ENCODE measurements at regions not wholly inside any gene's neighbourhood (a gene's known extent, or its start where the extent isn't known, plus 50 kb on each side); places are given as distances from the start of the nearest gene placed in this dataset.
A peak's percentile ranks its signal among the peaks of the same experiment; 100 is the strongest.
"Not testable (repeated sequence)": the region's sequence is repeated elsewhere in the genome, so short reads cannot be mapped to it uniquely, and the experiment has no call there.

- Histone ChIP-seq H3K4me1 (replicated peaks in 1 of 2) (peaks cover 5 to 7% of the 10 kb centered on the region in 2 donors), H3K27ac (no peak overlapping the region), H3K4me3 (no peak overlapping the region)
- in situ Hi-C loops (cut with MboI; ENCODE audit: low pct_unique_long_range_greater_than_20kb in 2 of 9, low sequenced_read_pairs in 9 of 9, unreplicated experiment in 9 of 9), result no loop called here
- 20 to 100% methylated on average over 1 of the region's 2 CpGs; no CpG with 5 or more reads in 8 of the 10 experiments for WGBS, 10 experiments
- ATAC-seq (replicated peaks in 6 of 8), result no peak
These were observed 72.2 kb upstream of the AGAP1 start for GRCh38 chr2:235421618-235422017.

- in situ Hi-C loops (cut with MboI; ENCODE audit: low pct_unique_long_range_greater_than_20kb in 2 of 9, low sequenced_read_pairs in 9 of 9, unreplicated experiment in 9 of 9), result no loop called here
- ATAC-seq (replicated peaks in 6 of 8), result no peak
- H3K4me3 ChIP-seq, result no peak overlapping the region
- H3K27ac ChIP-seq, result no peak overlapping the region
- WGBS, 10 experiments, result 67 to 100% (median 80%) methylated on average over 1 to 6 of the region's 6 CpGs; no CpG with 5 or more reads in 3 of the 10 experiments
- no peaks in the 10 kb centered on the region for H3K4me1 ChIP-seq (replicated peaks in 1 of 2)
These were observed 63.3 kb upstream of the AGAP1 start for GRCh38 chr2:235430366-235431083.

DNA sequence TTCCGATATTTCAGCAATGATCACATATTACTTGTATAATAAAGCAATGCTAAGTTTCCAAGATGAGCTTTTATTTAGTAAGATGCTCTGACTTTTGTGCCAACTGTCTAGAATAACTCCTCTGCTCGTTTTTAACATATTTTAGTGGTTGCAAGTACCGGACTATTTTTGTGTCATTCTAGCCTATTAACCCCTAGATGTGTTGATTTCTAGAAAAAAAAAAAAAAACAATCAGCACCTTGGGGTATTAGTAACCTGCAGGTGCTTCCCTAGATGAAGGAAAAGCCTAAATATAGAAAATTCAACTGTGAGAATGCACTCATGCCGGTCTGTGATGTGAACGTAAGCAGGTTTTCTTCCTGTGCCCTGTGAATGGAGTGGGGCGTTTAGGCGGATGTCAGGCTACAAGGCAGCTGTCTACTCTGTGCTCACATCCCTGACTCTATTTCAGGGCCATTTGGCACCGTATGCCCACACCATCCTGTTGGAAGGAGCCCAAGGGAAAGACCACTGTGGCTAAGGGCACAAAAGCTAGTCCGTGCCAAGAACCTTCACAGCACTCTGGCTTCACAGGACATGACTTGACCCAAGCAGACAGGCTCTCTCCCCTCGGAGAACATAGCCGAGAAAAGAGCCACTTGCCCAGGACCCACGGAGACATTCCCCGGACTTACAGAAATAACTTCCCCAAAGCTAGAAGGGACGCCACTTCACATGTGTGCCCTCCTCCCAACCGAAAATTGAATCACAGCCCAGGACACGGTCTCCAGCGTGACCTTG, 60.9 kb upstream of the AGAP1 start:
- Histone ChIP-seq H3K4me1 (replicated peaks in 1 of 2) (no peaks in the 10 kb centered on the region), H3K4me3 (no peak overlapping the region), H3K27ac (no peak overlapping the region)
- ATAC-seq (replicated peaks in 6 of 8), result no peak
- in situ Hi-C loops (cut with MboI; ENCODE audit: low pct_unique_long_range_greater_than_20kb in 2 of 9, low sequenced_read_pairs in 9 of 9, unreplicated experiment in 9 of 9), result no loop called here
- WGBS, 10 experiments, result 17 to 98% (median 69%) methylated on average over 2 to 14 of the region's 17 CpGs

DNA sequence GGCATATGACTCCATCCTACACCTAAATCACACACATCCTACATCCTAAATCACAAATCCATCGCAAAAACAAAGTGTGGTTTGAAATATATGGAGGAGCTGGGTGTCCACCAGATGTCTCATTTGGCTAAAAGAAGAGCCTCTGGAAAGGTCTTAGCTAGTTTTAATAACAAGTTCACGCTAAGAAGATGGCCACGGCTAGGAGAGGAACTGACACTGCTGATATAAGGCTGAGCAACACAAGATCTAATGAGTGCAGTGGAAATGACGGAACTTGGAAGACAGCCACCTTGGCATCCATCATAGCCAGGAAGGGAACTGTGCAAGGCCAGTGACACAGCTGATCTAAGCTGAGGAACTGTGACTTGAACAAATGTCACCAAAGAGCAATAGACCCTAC, 60.0 kb upstream of the AGAP1 start:
- in situ Hi-C loops (cut with MboI; ENCODE audit: low pct_unique_long_range_greater_than_20kb in 2 of 9, low sequenced_read_pairs in 9 of 9, unreplicated experiment in 9 of 9), result no loop called here
- no peak overlapping the region for H3K27ac ChIP-seq
- WGBS, 10 experiments, result 0 to 100% (median 87%) methylated on average over 1 to 4 of the region's 4 CpGs; no CpG with 5 or more reads in 2 of the 10 experiments
- peak in 2 of 8 experiments; percentile 52 to 87 for ATAC-seq (replicated peaks in 6 of 8)
- no peak overlapping the region for H3K4me3 ChIP-seq
- no peaks in the 10 kb centered on the region for H3K4me1 ChIP-seq (replicated peaks in 1 of 2)

DNA sequence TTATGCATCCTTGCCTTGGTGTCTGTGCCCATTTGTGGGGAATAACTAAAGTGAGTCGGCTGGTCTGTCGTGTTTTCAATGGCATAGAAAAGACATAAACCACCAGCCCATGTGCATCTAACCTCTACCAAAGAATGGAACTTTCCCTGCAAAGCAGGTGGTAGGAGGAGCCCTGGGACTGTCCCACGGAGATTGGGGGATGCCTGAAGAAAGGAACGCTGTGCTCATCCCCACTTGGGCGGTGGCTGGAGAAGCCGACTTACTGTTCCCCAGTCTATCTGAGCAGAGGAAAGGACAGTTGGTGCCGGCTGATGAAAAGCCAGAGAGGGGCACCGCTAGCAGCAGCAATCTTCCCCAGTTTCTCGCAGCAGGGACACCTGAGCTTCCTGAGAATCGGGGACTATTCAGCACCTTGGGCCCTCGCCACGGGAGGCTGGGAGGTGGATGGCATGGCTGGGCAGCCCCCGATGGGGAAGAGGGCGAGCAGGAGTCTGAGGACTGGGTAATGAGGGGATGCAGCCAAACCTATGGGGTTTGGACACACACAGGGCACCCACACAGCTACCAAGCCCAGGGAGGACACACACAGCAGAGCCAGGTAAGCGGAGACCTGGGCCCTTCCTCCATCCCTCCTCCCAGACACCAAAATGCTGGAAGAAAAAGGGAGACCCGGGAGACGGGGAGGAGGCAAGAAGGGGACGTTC, 53.7 kb upstream of the AGAP1 start:
- ATAC-seq (replicated peaks in 6 of 8), result no peak
- Histone ChIP-seq H3K4me3 (no peak overlapping the region), H3K27ac (no peak overlapping the region), H3K4me1 (replicated peaks in 1 of 2) (no peaks in the 10 kb centered on the region)
- in situ Hi-C loops (cut with MboI; ENCODE audit: low pct_unique_long_range_greater_than_20kb in 2 of 9, low sequenced_read_pairs in 9 of 9, unreplicated experiment in 9 of 9), result no loop called here
- WGBS, 10 experiments, result 32 to 86% (median 73%) methylated on average over 1 to 11 of the region's 18 CpGs

GRCh38 chr2:235443580-235443979, 50.3 kb upstream of the AGAP1 start:
- H3K27ac ChIP-seq; in situ Hi-C loops (cut with MboI; ENCODE audit: low pct_unique_long_range_greater_than_20kb in 2 of 9, low sequenced_read_pairs in 9 of 9, unreplicated experiment in 9 of 9); H3K4me3 ChIP-seq; ATAC-seq (replicated peaks in 6 of 8); H3K4me1 ChIP-seq (replicated peaks in 1 of 2): not testable (repeated sequence)
- WGBS, 10 experiments, result 37 to 100% (median 81%) methylated on average over 1 to 5 of the region's 6 CpGs; no CpG with 5 or more reads in 4 of the 10 experiments

Data from motor neuron (in vitro differentiated cells).